22Rv1 (cell line): ENCODE measurements at regions not wholly inside any gene's neighbourhood (a gene's known extent, or its start where the extent isn't known, plus 50 kb on each side); places are given as distances from the start of the nearest gene placed in this dataset.

ENCODE experiments used
- H3K27ac ChIP-seq: fragments of 450-650 bp; 2 replicates; pipeline ENCODE4 v1.5.1; 2017
- ZFX ChIP-seq: fragments of 450-650 bp; IDR thresholded peaks from 2 replicates; pipeline ENCODE4 v1.6.1; 2017; ENCODE audit warnings: antibody characterized with exemption, borderline replicate concordance
- TF ChIP-seq, protein P1 (sequence below): fragments of 450-650 bp; IDR thresholded peaks from 2 replicates; pipeline ENCODE4 v1.5.1; 2017; ENCODE audit warnings: mild to moderate bottlenecking

DNA sequence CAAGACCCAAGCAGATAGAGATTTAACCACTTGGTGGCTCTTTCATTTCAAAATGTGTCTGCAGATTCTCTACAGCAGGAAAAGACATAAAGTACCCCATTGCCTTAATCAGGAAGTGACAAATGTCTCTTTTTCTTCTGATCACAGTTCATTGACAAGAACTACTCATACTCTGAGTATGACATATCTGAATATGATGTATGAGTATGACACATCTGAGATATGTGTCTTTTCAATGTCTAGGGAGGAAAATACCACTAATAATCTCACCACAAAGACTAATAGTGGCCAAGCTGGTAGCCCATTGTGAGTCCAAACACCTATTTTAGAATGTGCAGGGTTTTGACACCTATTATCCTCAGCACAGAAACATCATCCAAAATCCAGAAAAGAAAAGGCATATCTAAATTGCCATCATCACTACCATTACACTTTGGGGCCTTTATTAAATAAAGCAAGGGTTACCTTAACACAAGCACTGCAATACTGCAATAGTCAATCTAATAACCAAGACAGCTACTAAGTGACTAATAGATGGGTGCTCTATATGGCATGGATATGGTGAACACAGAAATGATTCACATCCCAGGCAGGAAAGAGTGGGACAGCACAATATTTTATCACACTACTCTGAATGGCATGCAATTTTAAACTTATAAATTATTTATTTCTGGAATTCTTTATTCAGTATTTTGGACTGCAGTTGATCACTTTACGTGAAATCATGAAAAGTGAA is 243.7 kb upstream of the FAR2 start:
- no peak overlapping the region for H3K27ac ChIP-seq
- TF ChIP-seq, protein P1, sequence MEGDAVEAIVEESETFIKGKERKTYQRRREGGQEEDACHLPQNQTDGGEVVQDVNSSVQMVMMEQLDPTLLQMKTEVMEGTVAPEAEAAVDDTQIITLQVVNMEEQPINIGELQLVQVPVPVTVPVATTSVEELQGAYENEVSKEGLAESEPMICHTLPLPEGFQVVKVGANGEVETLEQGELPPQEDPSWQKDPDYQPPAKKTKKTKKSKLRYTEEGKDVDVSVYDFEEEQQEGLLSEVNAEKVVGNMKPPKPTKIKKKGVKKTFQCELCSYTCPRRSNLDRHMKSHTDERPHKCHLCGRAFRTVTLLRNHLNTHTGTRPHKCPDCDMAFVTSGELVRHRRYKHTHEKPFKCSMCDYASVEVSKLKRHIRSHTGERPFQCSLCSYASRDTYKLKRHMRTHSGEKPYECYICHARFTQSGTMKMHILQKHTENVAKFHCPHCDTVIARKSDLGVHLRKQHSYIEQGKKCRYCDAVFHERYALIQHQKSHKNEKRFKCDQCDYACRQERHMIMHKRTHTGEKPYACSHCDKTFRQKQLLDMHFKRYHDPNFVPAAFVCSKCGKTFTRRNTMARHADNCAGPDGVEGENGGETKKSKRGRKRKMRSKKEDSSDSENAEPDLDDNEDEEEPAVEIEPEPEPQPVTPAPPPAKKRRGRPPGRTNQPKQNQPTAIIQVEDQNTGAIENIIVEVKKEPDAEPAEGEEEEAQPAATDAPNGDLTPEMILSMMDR, result no peak
- TF ChIP-seq ZFX, result no peak

DNA sequence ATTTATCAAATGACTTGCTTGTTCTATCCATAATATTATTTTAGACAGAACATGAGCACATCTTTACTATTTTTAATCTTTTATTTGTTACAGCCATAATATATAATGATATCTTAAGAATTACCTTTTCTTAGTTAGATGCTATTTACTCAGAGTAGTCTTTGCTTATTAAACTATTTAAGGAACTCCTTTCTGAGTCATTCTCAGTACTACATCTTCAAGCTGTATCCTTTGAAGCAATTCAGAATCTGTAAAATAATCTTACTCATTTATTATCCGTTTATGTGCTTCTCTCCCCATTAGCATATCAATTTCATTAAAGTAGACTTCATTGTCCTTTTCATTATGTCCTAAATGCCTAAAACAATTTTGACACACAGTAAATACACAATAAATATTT is 240.4 kb upstream of the FAR2 start:
- TF ChIP-seq, protein P1, result no peak
- TF ChIP-seq ZFX, result no peak
- H3K27ac ChIP-seq, result no peak overlapping the region

DNA sequence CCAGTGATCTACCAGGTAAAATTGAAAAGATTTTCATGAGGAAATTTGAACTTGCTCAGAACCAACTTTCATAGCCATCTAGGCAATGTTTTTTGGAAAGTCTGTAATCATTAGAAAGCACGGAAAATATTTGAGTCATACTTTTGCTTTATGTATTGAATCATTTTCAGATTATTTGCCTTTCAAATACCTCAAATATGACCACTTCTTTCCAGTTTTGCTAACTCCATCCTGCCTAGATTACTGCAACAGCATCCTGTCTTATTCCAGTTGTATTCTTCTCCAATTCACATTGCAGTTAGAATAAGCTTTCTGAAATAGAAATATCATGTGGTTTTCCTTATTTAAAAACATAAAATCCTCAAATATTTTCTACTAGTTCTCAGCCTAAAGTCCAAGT is 239.8 kb upstream of the FAR2 start:
- TF ChIP-seq, protein P1, result no peak
- no peak for TF ChIP-seq ZFX
- no peak overlapping the region for H3K27ac ChIP-seq

DNA sequence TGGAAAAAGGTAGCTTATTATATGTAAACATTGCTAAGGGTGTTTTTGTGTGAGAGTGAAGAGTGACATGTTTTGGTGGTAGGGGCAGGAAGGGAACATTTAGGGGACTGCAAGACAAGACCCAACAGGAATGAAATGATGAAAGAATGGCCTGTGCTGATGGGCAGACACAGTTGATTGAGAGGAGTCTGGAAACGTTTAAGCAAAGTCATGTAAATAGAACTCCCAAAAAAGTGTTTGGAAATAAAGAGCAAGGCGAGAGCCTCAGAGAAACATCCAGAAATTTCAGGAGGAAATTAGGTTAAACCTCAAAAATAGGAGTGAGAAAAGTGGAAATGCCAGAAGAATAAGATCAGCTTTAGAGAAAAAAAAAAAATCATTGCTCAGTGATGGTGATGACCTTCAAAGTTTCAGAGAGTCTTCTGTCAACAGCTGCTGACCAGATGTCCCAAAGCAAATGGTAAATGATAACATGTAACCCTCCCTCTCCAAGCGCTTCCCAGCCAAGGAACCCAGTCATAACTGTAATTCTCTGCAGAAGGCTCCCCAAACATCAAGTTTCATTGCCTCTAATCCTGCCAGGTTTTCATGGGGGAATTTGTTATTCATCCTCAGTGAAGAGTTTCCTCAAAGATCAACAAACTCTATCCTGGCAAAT is 223.2 kb upstream of the FAR2 start:
- TF ChIP-seq ZFX, result no peak
- TF ChIP-seq, protein P1, result no peak
- no peak overlapping the region for H3K27ac ChIP-seq

DNA sequence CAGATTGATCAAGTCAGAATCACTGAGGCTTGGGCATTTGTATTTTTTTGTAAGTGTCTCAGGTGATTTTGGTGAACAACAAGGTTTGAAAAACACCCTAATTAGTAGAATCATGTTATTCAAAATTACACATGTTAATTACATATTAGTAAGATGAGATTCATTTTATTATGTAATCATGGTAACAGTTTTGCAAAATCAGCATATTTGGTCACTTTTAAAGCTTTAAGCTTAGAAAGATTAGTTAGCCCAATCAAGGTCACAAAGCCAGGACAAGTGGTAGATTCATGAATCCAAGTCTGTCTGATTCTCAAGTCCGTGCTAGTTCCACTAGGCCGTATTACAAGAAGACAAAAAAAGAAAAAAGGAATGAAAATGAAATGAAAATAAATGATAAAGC is 218.4 kb upstream of the FAR2 start:
- TF ChIP-seq ZFX, result no peak
- TF ChIP-seq, protein P1, result no peak

DNA sequence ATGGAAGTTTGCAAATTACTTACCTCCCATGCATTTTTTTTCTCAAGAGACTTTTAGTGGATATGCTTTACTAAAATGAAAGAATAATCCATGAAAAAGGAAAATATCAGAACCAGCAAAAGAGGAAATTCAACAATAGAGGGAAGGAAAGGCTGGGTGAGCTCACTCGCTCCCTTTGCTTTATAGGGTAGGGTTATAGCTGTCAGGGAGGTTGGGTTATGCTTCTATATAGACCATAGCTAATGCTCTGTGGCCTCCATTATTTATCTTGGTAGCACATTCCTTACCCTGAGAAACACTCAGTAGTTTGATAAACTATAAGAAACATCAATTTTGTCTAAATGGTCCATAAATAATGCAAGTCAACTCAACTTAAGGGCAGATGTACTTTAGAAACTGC is 215.9 kb upstream of the FAR2 start:
- H3K27ac ChIP-seq, result no peak overlapping the region
- TF ChIP-seq, protein P1, result no peak
- no peak for TF ChIP-seq ZFX

More for the DNA sequence above, 218.4 kb upstream of the FAR2 start:
- H3K27ac ChIP-seq, result no peak overlapping the region

DNA sequence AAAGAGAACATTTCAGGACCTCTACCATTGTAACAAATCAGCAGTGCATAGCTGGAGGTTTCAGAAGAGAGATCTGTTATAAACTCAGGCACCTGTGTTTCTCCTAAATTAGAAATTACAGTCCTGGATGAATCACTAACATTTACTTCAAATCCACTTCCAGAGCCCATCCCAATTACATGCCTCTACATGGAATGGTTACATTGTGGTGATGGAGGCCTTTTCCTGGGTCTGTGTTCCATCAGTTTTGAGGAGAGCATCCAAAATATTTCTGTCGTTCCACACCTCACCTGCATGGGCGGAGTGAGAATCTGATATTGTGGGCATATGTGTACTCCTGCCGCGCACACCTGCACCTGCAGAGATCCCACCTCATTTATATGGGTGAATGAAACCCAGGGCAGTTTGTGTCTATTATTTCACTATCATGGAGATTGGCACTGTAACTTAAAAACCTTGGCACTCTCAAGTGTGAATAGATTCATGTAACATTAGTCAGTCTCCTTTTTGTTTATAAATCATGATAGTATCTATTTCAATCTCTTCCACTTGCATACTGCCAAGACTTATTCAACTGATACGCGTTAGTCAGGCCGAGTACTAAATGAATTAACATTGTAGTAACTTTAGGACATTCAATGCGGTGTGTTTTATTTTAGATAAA is 215.1 kb upstream of the FAR2 start:
- TF ChIP-seq ZFX, result no peak
- TF ChIP-seq, protein P1, result no peak
- no peak overlapping the region for H3K27ac ChIP-seq
